ENCODE measurements at regions not wholly inside any gene's neighbourhood (a gene's known extent, or its start where the extent isn't known, plus 50 kb on each side); places are given as distances from the start of the nearest gene placed in this dataset.

DNA sequence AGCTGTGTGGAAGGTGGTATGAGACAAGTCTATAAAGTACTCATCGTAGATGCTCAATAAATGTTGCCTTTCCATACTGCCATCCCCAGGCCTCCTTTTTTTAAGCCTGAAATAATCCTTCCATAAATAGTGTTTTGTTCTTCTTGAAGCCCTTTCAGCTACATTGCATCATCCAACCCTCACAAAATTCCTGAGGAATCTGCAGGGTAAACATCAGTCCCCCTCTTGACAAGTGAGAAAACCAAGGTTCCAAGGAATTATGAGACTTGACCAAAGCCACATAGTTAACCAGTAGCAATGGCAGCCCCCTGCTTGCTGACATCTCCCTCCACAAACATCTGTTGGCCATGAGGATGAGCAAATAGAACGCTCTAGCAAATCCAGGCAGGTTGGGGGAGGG lies 89.7 kb upstream of the CCL1 start:
- TF ChIP-seq, protein P1, sequence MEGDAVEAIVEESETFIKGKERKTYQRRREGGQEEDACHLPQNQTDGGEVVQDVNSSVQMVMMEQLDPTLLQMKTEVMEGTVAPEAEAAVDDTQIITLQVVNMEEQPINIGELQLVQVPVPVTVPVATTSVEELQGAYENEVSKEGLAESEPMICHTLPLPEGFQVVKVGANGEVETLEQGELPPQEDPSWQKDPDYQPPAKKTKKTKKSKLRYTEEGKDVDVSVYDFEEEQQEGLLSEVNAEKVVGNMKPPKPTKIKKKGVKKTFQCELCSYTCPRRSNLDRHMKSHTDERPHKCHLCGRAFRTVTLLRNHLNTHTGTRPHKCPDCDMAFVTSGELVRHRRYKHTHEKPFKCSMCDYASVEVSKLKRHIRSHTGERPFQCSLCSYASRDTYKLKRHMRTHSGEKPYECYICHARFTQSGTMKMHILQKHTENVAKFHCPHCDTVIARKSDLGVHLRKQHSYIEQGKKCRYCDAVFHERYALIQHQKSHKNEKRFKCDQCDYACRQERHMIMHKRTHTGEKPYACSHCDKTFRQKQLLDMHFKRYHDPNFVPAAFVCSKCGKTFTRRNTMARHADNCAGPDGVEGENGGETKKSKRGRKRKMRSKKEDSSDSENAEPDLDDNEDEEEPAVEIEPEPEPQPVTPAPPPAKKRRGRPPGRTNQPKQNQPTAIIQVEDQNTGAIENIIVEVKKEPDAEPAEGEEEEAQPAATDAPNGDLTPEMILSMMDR (IDR thresholded peaks at IDR 0.05): no peak
- TF ChIP-seq CEBPB (IDR thresholded peaks at IDR 0.05): no peak
- TF ChIP-seq POLR2A (IDR thresholded peaks at IDR 0.05; ENCODE audit: low read length): no peak
- TF ChIP-seq, protein P2, sequence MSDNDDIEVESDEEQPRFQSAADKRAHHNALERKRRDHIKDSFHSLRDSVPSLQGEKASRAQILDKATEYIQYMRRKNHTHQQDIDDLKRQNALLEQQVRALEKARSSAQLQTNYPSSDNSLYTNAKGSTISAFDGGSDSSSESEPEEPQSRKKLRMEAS (IDR thresholded peaks at IDR 0.05): no peak
- no peak for TF ChIP-seq MYC (IDR thresholded peaks at IDR 0.05; ENCODE audit: borderline replicate concordance, low read length)
- no peak for TF ChIP-seq CHD2 (IDR thresholded peaks at IDR 0.05; ENCODE audit: low read length, partially characterized antibody)
- TF ChIP-seq ZFP36 (IDR thresholded peaks at IDR 0.05; ENCODE audit: borderline replicate concordance, partially characterized antibody): no peak
- TF ChIP-seq, protein P3, sequence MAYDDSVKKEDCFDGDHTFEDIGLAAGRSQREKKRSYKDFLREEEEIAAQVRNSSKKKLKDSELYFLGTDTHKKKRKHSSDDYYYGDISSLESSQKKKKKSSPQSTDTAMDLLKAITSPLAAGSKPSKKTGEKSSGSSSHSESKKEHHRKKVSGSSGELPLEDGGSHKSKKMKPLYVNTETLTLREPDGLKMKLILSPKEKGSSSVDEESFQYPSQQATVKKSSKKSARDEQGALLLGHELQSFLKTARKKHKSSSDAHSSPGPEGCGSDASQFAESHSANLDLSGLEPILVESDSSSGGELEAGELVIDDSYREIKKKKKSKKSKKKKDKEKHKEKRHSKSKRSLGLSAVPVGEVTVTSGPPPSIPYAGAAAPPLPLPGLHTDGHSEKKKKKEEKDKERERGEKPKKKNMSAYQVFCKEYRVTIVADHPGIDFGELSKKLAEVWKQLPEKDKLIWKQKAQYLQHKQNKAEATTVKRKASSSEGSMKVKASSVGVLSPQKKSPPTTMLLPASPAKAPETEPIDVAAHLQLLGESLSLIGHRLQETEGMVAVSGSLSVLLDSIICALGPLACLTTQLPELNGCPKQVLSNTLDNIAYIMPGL (CRISPR knock-in tag; IDR thresholded peaks at IDR 0.05; ENCODE audit: borderline replicate concordance): no peak
- TF ChIP-seq, protein P4, sequence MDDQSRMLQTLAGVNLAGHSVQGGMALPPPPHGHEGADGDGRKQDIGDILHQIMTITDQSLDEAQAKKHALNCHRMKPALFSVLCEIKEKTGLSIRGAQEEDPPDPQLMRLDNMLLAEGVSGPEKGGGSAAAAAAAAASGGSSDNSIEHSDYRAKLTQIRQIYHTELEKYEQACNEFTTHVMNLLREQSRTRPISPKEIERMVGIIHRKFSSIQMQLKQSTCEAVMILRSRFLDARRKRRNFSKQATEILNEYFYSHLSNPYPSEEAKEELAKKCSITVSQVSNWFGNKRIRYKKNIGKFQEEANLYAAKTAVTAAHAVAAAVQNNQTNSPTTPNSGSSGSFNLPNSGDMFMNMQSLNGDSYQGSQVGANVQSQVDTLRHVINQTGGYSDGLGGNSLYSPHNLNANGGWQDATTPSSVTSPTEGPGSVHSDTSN (IDR thresholded peaks at IDR 0.05): no peak
- no peak for TF ChIP-seq BHLHE40 (IDR thresholded peaks at IDR 0.05; ENCODE audit: low read depth, low read length)
- TF ChIP-seq, protein P5, sequence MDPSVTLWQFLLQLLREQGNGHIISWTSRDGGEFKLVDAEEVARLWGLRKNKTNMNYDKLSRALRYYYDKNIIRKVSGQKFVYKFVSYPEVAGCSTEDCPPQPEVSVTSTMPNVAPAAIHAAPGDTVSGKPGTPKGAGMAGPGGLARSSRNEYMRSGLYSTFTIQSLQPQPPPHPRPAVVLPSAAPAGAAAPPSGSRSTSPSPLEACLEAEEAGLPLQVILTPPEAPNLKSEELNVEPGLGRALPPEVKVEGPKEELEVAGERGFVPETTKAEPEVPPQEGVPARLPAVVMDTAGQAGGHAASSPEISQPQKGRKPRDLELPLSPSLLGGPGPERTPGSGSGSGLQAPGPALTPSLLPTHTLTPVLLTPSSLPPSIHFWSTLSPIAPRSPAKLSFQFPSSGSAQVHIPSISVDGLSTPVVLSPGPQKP (IDR thresholded peaks at IDR 0.05; ENCODE audit: low read depth, low read length): no peak
- TF ChIP-seq RFX5 (IDR thresholded peaks at IDR 0.05): no peak
- no peak for TF ChIP-seq MAFK (IDR thresholded peaks at IDR 0.05; ENCODE audit: partially characterized antibody)

All from A549 (cell line).